ENCODE measurements at regions not wholly inside any gene's neighbourhood (a gene's known extent, or its start where the extent isn't known, plus 50 kb on each side); places are given as distances from the start of the nearest gene placed in this dataset.
A peak's percentile ranks its signal among the peaks of the same experiment; 100 is the strongest.

DNA sequence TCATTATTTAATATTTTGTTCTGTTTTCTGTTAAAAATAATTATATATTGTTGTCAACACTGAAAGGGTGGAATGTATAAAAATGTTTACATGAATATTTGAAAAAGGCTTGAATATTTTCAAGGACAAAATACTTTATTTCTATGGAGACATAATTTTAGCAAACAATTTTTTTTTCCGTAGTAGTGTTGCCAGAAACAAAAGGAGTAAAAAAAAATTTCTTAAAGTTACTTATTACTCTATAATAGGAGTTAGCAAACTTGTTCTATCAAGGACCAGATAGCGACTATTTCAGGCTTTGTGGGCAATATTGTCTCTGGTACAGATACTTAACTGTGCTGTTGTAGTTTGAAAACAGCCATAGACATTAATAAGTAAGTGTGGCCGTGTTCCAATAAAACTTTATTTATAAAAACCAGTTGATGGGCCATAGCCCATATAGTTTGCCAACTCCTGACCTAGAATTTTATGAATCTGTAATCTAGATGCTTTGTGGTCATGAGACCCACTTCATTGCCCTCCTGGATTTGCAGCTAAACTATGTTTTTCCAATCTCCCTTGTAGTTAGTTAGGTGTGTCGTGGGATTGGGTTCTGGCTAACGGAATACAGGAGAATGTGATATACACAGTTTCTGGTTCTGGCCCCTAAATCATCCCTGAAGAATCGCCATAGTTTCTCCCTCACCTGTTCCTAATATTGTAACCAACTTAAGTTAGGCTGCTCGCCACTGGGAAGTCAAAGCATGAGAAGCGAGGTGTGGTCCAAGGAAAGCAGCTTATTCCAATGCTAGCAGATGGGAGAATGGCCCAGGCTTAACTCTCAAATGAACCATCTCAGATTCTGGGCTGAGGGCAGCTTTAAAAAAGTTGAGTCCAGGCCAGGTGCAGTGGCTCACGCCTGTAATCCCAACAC lies 153.6 kb downstream of the ABCA8 start:
- no peak for DNase-seq (ENCODE audit: low read depth)
- TF ChIP-seq, protein P1, sequence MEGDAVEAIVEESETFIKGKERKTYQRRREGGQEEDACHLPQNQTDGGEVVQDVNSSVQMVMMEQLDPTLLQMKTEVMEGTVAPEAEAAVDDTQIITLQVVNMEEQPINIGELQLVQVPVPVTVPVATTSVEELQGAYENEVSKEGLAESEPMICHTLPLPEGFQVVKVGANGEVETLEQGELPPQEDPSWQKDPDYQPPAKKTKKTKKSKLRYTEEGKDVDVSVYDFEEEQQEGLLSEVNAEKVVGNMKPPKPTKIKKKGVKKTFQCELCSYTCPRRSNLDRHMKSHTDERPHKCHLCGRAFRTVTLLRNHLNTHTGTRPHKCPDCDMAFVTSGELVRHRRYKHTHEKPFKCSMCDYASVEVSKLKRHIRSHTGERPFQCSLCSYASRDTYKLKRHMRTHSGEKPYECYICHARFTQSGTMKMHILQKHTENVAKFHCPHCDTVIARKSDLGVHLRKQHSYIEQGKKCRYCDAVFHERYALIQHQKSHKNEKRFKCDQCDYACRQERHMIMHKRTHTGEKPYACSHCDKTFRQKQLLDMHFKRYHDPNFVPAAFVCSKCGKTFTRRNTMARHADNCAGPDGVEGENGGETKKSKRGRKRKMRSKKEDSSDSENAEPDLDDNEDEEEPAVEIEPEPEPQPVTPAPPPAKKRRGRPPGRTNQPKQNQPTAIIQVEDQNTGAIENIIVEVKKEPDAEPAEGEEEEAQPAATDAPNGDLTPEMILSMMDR (IDR thresholded peaks at IDR 0.05; ENCODE audit: control insufficient read depth, insufficient read depth, low read depth, low read length, missing control alignments): no peak
- H3K4me3 ChIP-seq (ENCODE audit: control insufficient read depth, low read depth, low read length): no peak overlapping the region

DNA sequence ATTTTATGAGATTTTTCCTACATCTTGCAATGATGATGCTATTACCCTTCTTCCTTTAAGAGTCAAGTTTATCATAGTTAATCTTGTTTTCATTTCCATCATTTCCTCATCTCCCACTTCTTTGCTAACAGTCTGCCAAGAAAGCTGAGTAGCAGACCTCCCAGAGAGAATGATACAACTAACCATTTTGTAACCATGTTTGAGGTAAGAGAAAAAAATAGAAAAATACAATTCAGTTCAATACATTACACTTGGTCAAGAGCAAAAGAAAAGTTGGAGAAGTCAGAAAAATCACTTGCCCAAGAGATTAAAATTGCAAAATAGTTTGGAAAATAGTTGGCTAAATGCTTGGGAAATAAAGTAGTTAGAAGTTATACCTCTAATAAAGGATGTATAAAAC lies 154.4 kb downstream of the ABCA8 start:
- DNase-seq (ENCODE audit: low read depth): no peak
- TF ChIP-seq, protein P1 (IDR thresholded peaks at IDR 0.05; ENCODE audit: control insufficient read depth, insufficient read depth, low read depth, low read length, missing control alignments): no peak
- no peak overlapping the region for H3K4me3 ChIP-seq (ENCODE audit: control insufficient read depth, low read depth, low read length)

DNA sequence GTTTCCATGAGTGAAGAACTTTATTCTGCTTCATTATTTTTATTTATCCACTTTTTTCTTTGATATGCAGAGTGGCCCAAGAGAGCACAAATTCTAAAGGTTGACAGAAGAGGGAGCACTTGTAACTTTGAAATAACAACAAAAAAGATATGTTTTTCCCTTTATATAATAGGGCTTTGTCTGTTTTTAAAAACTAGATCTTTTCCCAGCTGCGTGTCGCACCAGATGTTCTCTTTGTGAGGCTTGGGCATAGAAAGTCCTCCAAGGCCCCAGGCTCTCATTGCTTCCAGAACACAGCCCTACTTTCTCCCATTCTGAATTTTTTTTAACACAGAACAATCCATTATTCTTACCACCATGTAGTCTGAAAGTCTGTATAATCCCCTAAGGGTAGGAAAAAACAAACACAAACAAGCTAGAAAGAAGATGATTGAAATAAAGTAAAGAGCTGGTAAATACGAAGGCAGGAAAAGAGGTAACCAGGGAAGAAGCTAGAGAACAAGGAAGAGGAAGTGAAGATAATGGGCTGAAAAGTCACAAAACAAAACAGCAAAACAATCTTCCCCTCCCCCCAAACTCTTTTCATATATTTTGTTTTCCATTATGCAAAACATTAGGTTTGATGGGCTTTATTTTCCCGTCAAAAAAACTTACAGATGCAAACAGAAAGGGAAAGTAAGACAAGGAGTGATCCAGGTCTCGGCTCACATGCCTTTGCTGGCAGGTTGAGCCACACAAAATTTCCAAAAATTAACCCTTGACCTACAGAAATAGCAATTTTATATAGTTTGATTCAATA lies 160.4 kb downstream of the ABCA8 start:
- TF ChIP-seq, protein P1 (IDR thresholded peaks at IDR 0.05; ENCODE audit: control insufficient read depth, insufficient read depth, low read depth, low read length, missing control alignments): peak; percentile 39
- H3K4me3 ChIP-seq (ENCODE audit: control insufficient read depth, low read depth, low read length): no peak overlapping the region
- DNase-seq (ENCODE audit: low read depth): no peak

DNA sequence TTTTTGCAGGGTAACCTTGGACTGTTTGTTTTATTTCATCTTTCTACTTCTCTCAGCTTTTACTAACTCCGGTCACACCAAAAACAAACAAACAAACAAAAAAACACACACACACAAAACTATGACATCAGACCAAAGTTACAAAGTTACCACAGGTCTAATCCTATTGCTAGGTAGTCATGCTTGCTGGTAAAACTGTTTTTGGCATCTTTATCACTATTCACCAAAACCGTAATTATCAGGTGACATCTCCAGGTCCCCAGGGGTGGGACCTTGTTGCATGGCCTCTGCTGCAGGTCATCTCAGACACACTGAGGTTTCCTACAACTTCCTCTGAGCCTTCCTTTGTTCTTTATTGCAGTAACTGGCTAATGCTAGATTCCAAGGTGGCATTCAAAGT lies 162.3 kb downstream of the ABCA8 start:
- H3K4me3 ChIP-seq (ENCODE audit: control insufficient read depth, low read depth, low read length): no peak overlapping the region
- TF ChIP-seq, protein P1 (IDR thresholded peaks at IDR 0.05; ENCODE audit: control insufficient read depth, insufficient read depth, low read depth, low read length, missing control alignments): no peak
- no peak for DNase-seq (ENCODE audit: low read depth)

DNA sequence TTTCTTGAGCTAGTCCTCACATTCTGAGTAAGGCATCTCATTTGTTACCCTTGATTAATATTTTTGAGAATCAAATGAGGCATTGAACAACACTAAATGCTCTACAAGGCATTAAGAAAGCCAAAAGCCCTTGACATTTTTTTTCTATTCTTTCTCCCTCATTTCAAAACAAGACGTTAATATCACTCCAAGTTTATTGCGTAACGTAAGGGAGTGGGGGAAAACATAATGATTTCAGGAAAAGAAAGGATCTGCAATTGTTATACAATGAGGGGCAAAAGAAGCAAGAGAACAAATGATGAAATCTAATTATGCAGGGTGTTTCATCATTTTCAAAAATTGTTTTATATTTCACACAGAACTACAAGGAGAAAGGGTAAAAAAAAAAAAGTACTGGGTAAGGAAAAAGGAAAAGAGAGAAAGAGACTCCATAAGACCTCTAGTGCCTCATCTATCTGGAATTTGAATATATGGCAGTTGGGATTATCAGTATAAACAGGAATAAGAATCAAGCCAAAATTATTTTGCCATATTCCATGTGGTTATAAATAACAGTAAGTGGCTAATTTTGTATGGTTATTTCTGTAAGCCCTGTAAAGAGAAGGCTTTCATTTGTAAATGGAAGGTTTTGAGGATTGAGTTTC lies 163.0 kb downstream of the ABCA8 start:
- DNase-seq (ENCODE audit: low read depth): no peak

DNA sequence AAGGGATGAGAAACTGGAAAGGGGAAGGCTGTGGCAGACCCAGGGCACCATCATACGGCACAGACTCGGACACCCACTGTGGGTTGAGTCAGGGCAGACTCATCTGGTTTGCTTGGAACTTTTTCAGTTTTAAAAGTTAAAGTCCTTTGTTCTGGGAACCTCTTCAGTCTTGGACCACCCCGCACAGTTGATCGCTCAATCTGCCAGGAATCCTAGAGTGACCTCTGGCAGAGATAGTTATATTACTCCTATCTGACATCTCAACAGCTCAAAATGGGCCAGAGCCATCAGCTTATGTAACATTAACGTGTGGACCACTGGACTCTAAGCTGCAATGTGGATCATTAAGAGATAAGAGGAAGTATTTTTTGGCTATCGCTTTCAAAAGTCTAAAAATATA lies 164.3 kb downstream of the ABCA8 start:
- TF ChIP-seq, protein P1 (IDR thresholded peaks at IDR 0.05; ENCODE audit: control insufficient read depth, insufficient read depth, low read depth, low read length, missing control alignments): no peak
- H3K4me3 ChIP-seq (ENCODE audit: control insufficient read depth, low read depth, low read length): no peak overlapping the region
- no peak for DNase-seq (ENCODE audit: low read depth)

More for the DNA sequence above, 163.0 kb downstream of the ABCA8 start:
- no peak overlapping the region for H3K4me3 ChIP-seq (ENCODE audit: control insufficient read depth, low read depth, low read length)
- TF ChIP-seq, protein P1 (IDR thresholded peaks at IDR 0.05; ENCODE audit: control insufficient read depth, insufficient read depth, low read depth, low read length, missing control alignments): no peak
